OCI-LY7 (cell line): ENCODE measurements at regions not wholly inside any gene's neighbourhood (a gene's known extent, or its start where the extent isn't known, plus 50 kb on each side); places are given as distances from the start of the nearest gene placed in this dataset.
"Not testable (repeated sequence)": the region's sequence is repeated elsewhere in the genome, so short reads cannot be mapped to it uniquely, and the experiment has no call there.

ENCODE experiments used
- EZH2phosphoT487 ChIP-seq: fragments of 200-600 bp; sonication (generic); IDR thresholded peaks from 2 replicates; pipeline ENCODE4 v1.6.1; 2018; ENCODE audit warnings: low read depth, borderline replicate concordance, mild to moderate bottlenecking, mixed run types, antibody characterized with exemption, low read length, moderate library complexity, mixed read lengths
- TF ChIP-seq, protein P1 (sequence below): fragments of 200-600 bp; sonication (generic); conservative IDR thresholded peaks from 2 replicates; pipeline ENCODE4 v1.5.1; 2014; ENCODE audit warnings: mild to moderate bottlenecking, antibody characterized with exemption, low read length, moderate library complexity, mixed read lengths

DNA sequence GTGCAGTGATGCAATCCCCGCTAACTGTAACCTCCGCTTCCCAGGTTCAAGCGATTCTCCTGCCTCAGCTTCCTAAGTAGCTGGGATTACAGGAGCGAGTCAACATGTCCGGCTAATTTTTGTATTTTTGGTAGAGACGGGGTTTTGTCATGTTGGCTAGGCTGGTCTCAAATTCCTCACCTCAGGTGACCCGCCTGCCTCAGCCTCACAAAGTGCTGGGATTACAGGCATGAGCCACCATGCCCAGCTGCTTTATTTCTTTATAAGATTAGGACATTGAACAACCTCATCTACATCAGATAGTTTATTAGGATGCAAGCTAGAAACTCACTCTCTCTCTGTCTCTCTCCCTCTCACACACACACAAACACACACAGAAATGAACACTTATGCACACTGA is 1102.5 kb downstream of the TAF11L14 start:
- TF ChIP-seq, protein P1, sequence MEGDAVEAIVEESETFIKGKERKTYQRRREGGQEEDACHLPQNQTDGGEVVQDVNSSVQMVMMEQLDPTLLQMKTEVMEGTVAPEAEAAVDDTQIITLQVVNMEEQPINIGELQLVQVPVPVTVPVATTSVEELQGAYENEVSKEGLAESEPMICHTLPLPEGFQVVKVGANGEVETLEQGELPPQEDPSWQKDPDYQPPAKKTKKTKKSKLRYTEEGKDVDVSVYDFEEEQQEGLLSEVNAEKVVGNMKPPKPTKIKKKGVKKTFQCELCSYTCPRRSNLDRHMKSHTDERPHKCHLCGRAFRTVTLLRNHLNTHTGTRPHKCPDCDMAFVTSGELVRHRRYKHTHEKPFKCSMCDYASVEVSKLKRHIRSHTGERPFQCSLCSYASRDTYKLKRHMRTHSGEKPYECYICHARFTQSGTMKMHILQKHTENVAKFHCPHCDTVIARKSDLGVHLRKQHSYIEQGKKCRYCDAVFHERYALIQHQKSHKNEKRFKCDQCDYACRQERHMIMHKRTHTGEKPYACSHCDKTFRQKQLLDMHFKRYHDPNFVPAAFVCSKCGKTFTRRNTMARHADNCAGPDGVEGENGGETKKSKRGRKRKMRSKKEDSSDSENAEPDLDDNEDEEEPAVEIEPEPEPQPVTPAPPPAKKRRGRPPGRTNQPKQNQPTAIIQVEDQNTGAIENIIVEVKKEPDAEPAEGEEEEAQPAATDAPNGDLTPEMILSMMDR, result not testable (repeated sequence)
- not testable (repeated sequence) for TF ChIP-seq EZH2phosphoT487
